ENCODE measurements at regions not wholly inside any gene's neighbourhood (a gene's known extent, or its start where the extent isn't known, plus 50 kb on each side); places are given as distances from the start of the nearest gene placed in this dataset.

DNA sequence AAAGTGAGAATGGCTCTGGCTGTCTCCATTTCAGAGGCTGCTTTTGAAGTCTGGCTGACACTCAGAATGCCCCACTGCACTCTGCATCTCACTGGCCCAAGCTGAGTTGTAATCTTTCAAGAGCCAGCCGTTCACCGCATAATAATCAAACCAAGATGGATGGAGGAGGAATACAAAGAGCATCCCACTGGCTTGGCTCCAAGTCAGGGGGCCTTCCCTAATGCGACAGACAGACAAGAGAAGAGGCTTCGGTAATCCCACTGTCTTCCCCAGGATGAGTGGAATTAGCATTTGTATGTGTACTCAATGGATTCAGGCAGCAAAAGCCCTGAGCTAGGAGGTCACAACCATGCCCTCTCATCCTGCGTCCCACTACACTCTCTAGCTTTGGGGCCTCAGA, 68.0 kb downstream of the CBLN1 start:
- Histone ChIP-seq H3K27me3 (ENCODE audit: insufficient read depth, low read length) (peaks cover 24% of the 10 kb centered on the region), H3K36me3 (ENCODE audit: control insufficient read depth in 1 of 2, insufficient read depth in 2 of 2, low read length in 2 of 2) (no peaks in the 10 kb centered on the region), H3K79me2 (ENCODE audit: insufficient read depth, low read length) (no peaks in the 10 kb centered on the region), H3K4me3 (replicated peaks in 1 of 2; ENCODE audit: low read depth in 1 of 2, low read length in 2 of 2) (no peak overlapping the region), H2AFZ (ENCODE audit: low read depth, low read length, poor library complexity, severe bottlenecking) (no peak overlapping the region), H4K20me1 (ENCODE audit: insufficient read depth) (no peaks in the 10 kb centered on the region), H3K4me2 (ENCODE audit: low read length) (no peak overlapping the region), H3K9me3 (ENCODE audit: control insufficient read depth in 1 of 2, insufficient read depth in 1 of 2, low read depth in 1 of 2, low read length in 2 of 2) (no peaks in the 10 kb centered on the region), H3K4me1 (ENCODE audit: control insufficient read depth in 1 of 2, insufficient read depth in 2 of 2, low read length in 2 of 2) (no peaks in the 10 kb centered on the region), H3K9ac (ENCODE audit: low read length) (no peak overlapping the region), H3K9me2 (ENCODE audit: insufficient read depth) (no peaks in the 10 kb centered on the region), H3K27ac (ENCODE audit: low read depth, low read length) (no peak overlapping the region)
- CTCF ChIA-PET, result no interaction called here
- TF ChIP-seq SIN3A (IDR thresholded peaks at IDR 0.05; ENCODE audit: low read depth), result no peak
- no peak for TF ChIP-seq FOSL1 (IDR thresholded peaks at IDR 0.05; ENCODE audit: low read depth)
- TF ChIP-seq JUND (IDR thresholded peaks at IDR 0.05), result no peak
- TF ChIP-seq CBX3 (IDR thresholded peaks at IDR 0.05; ENCODE audit: low read depth), result no peak
- TF ChIP-seq, protein P1, sequence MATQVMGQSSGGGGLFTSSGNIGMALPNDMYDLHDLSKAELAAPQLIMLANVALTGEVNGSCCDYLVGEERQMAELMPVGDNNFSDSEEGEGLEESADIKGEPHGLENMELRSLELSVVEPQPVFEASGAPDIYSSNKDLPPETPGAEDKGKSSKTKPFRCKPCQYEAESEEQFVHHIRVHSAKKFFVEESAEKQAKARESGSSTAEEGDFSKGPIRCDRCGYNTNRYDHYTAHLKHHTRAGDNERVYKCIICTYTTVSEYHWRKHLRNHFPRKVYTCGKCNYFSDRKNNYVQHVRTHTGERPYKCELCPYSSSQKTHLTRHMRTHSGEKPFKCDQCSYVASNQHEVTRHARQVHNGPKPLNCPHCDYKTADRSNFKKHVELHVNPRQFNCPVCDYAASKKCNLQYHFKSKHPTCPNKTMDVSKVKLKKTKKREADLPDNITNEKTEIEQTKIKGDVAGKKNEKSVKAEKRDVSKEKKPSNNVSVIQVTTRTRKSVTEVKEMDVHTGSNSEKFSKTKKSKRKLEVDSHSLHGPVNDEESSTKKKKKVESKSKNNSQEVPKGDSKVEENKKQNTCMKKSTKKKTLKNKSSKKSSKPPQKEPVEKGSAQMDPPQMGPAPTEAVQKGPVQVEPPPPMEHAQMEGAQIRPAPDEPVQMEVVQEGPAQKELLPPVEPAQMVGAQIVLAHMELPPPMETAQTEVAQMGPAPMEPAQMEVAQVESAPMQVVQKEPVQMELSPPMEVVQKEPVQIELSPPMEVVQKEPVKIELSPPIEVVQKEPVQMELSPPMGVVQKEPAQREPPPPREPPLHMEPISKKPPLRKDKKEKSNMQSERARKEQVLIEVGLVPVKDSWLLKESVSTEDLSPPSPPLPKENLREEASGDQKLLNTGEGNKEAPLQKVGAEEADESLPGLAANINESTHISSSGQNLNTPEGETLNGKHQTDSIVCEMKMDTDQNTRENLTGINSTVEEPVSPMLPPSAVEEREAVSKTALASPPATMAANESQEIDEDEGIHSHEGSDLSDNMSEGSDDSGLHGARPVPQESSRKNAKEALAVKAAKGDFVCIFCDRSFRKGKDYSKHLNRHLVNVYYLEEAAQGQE (IDR thresholded peaks at IDR 0.05; ENCODE audit: low read depth), result no peak
- no peak for TF ChIP-seq EZH2phosphoT487 (IDR thresholded peaks at IDR 0.05; ENCODE audit: borderline replicate concordance)
- TF ChIP-seq ZFX (IDR thresholded peaks at IDR 0.05), result no peak
- TF ChIP-seq POLR2A (IDR thresholded peaks at IDR 0.05; ENCODE audit: borderline replicate concordance, extremely low read depth, insufficient read depth, insufficient read length), result no peak
- TF ChIP-seq YY1 (IDR thresholded peaks at IDR 0.05; ENCODE audit: extremely low read depth, insufficient replicate concordance, low read depth, low read length), result no peak
- TF ChIP-seq, protein P2, sequence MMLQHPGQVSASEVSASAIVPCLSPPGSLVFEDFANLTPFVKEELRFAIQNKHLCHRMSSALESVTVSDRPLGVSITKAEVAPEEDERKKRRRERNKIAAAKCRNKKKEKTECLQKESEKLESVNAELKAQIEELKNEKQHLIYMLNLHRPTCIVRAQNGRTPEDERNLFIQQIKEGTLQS (IDR thresholded peaks at IDR 0.05), result no peak
- TF ChIP-seq EGR1 (IDR thresholded peaks at IDR 0.05; ENCODE audit: low read depth), result no peak
- no peak for TF ChIP-seq SRF (IDR thresholded peaks at IDR 0.05; ENCODE audit: low read depth)
- TF ChIP-seq RAD21 (IDR thresholded peaks at IDR 0.05; ENCODE audit: low read depth), result no peak
- TF ChIP-seq, protein P3, sequence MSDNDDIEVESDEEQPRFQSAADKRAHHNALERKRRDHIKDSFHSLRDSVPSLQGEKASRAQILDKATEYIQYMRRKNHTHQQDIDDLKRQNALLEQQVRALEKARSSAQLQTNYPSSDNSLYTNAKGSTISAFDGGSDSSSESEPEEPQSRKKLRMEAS (IDR thresholded peaks at IDR 0.05), result no peak
- TF ChIP-seq, protein P4, sequence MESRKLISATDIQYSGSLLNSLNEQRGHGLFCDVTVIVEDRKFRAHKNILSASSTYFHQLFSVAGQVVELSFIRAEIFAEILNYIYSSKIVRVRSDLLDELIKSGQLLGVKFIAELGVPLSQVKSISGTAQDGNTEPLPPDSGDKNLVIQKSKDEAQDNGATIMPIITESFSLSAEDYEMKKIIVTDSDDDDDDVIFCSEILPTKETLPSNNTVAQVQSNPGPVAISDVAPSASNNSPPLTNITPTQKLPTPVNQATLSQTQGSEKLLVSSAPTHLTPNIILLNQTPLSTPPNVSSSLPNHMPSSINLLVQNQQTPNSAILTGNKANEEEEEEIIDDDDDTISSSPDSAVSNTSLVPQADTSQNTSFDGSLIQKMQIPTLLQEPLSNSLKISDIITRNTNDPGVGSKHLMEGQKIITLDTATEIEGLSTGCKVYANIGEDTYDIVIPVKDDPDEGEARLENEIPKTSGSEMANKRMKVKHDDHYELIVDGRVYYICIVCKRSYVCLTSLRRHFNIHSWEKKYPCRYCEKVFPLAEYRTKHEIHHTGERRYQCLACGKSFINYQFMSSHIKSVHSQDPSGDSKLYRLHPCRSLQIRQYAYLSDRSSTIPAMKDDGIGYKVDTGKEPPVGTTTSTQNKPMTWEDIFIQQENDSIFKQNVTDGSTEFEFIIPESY (IDR thresholded peaks at IDR 0.05; ENCODE audit: extremely low read depth, insufficient replicate concordance, low read length), result no peak
- no peak for TF ChIP-seq EZH2 (IDR thresholded peaks at IDR 0.05)
- TF ChIP-seq ZNF274 (IDR thresholded peaks at IDR 0.05; ENCODE audit: low read depth, low read length), result no peak
- no peak for TF ChIP-seq CEBPB (IDR thresholded peaks at IDR 0.05; ENCODE audit: low read depth)
- no peak for TF ChIP-seq TCF7L2 (IDR thresholded peaks at IDR 0.05; ENCODE audit: borderline replicate concordance, extremely low read depth, insufficient read depth, insufficient read length)
- TF ChIP-seq ELF1 (IDR thresholded peaks at IDR 0.05; ENCODE audit: borderline replicate concordance, low read depth), result no peak
- DNase-seq (ENCODE audit: low read depth, low spot score), result no peak
- RAD21 ChIA-PET (ENCODE audit: low non-redundant PET in 1 of 2, low total read pairs in 2 of 2, uncharacterized antibody in 2 of 2, unreplicated experiment in 2 of 2), result no interaction called here
- POLR2A ChIA-PET, result no interaction called here
- intact Hi-C loops (cut with micrococcal nuclease), result no loop called here
- no TSS peak for BruUV-seq (replicated peaks)
- no peak for ATAC-seq
